HepG2 (cell line): ENCODE measurements at regions not wholly inside any gene's neighbourhood (a gene's known extent, or its start where the extent isn't known, plus 50 kb on each side); places are given as distances from the start of the nearest gene placed in this dataset.

Source experiments
- ATAC-seq: fragments of 200-7000 bp; cut with Tn5 transposase; 3 replicates; pipeline ENCODE4 v1.9.1; 2020; ENCODE audit warnings: mild to moderate bottlenecking, moderate library complexity
- BruUV-seq: library from RNA; stranded (reverse); fragments of 400-500 nt; replicated peaks from 2 replicates; lab custom pipeline; 2021; lab: Mats Ljungman, UMichigan
- CTCF ChIA-PET: fragments of 300-600 bp; formaldehyde crosslinking; extraction: SDS; loops from one replicate; lab custom pipeline; 2021; ENCODE audit warnings: low total read pairs, inconsistent platforms, low intra/inter-chr PET ratio; lab: Yijun Ruan, JAX
- POLR2A ChIA-PET: fragments of 350-600 bp; sonication (Branson Sonifier 250); formaldehyde crosslinking; loops from one replicate; lab custom pipeline; 2020; ENCODE audit warnings: antibody characterized with exemption, inconsistent platforms; lab: Yijun Ruan, JAX
- DNase-seq: peaks from one replicate; pipeline ENCODE4 v3.0.0-alpha.2; 2015; ENCODE audit warnings: low spot score
- FAIRE-seq: peaks from 3 replicates; lab custom pipeline; 2011; peaks lifted over from hg19 to GRCh38; lab: Jason Lieb, UNC
- H2AFZ ChIP-seq: one replicate; pipeline ENCODE4 v1.6.1; 2011; ENCODE audit warnings: low read length, inconsistent platforms
- H3K27ac ChIP-seq: fragments of 300-600 bp; 3 replicates; pipeline ENCODE4 v1.8.0; 2011; ENCODE audit warnings: mixed run types, mild to moderate bottlenecking, mixed read lengths, low read length, inconsistent platforms; ENCODE audit not compliant: insufficient read depth; ENCODE audit errors: extremely low read length
- H3K27me3 ChIP-seq, 2 experiments: fragments of 200-600 bp in 1 of 2; 2 replicates in 1 of 2; 3 replicates in 1 of 2; pipeline versions ENCODE4 v1.6.0 to v1.8.0; 2011; ENCODE audit warnings: low read length in 2 of 2, mild to moderate bottlenecking in 2 of 2, moderate library complexity in 2 of 2, inconsistent platforms in 1 of 2; ENCODE audit not compliant: insufficient read depth in 2 of 2, control insufficient read depth in 1 of 2
- H3K36me3 ChIP-seq, 2 experiments: fragments of 200-600 bp in 1 of 2; replicated peaks in 1 of 2; 2 replicates in 1 of 2; 3 replicates in 1 of 2; pipeline versions ENCODE4 v1.5.1 to v1.8.0; 2011; ENCODE audit warnings: low read length in 2 of 2, inconsistent platforms in 1 of 2; ENCODE audit not compliant: insufficient read depth in 2 of 2, control insufficient read depth in 1 of 2
- H3K4me1 ChIP-seq: 2 replicates; pipeline ENCODE4 v1.5.1; 2012; ENCODE audit warnings: low read length, inconsistent platforms; ENCODE audit not compliant: insufficient read depth
- H3K4me2 ChIP-seq: 2 replicates; pipeline ENCODE4 v1.6.0; 2011; ENCODE audit warnings: low read depth, low read length, inconsistent platforms
- H3K4me3 ChIP-seq, 3 experiments: fragments of 200-600 bp in 1 of 3; sonication (generic), shearing (Covaris generic) in 1 of 3; replicated peaks in 1 of 3; 2 replicates each; pipeline ENCODE4 v1.5.1; 2011 to 2016; ENCODE audit warnings: low read length in 3 of 3, inconsistent platforms in 2 of 3, low read depth in 2 of 3, mild to moderate bottlenecking in 2 of 3, control low read depth in 1 of 3, mixed read lengths in 1 of 3; ENCODE audit not compliant: insufficient read depth in 1 of 3
- H3K79me2 ChIP-seq: one replicate; pipeline ENCODE4 v1.6.1; 2011; ENCODE audit warnings: low read length, inconsistent platforms; ENCODE audit not compliant: insufficient read depth
- H3K9ac ChIP-seq: 2 replicates; pipeline ENCODE4 v1.6.0; 2011; ENCODE audit warnings: mild to moderate bottlenecking, low read depth, low read length, inconsistent platforms; ENCODE audit not compliant: insufficient read depth
- H3K9me3 ChIP-seq: 2 replicates; pipeline ENCODE4 v1.5.1; 2012; ENCODE audit warnings: mild to moderate bottlenecking, low read length
- H4K20me1 ChIP-seq: 2 replicates; pipeline ENCODE4 v1.6.0; 2011; ENCODE audit warnings: inconsistent platforms, mild to moderate bottlenecking, low read length, moderate library complexity; ENCODE audit not compliant: insufficient read depth
- ATF7-NPFF ChIP-seq: sonication (generic); formaldehyde crosslinking; IDR thresholded peaks from 2 replicates; pipeline ENCODE4 v1.8.1; 2023; ENCODE audit warnings: mild to moderate bottlenecking, low read depth, missing genetic modification reagents, moderate library complexity
- KDM5A ChIP-seq: fragments of 200-600 bp; sonication (generic); IDR thresholded peaks from 2 replicates; pipeline ENCODE4 v1.7.0; 2018; ENCODE audit warnings: antibody characterized with exemption, mild to moderate bottlenecking, low read length, borderline replicate concordance
- MAFK ChIP-seq, 2 experiments: IDR thresholded peaks in 1 of 2; conservative IDR thresholded peaks in 1 of 2; 2 replicates each; pipeline ENCODE4 v1.6.1; 2011; ENCODE audit warnings: improper control_type of control experiment in 2 of 2, low read length in 2 of 2
- MIXL1 ChIP-seq: IDR thresholded peaks from 2 replicates; pipeline ENCODE4 v1.6.1; 2016
- PHF8 ChIP-seq: sonication (generic); formaldehyde crosslinking; IDR thresholded peaks from 2 replicates; pipeline ENCODE4 v1.5.0; 2020; ENCODE audit warnings: missing genetic modification reagents
- PITX1 ChIP-seq: sonication (generic); formaldehyde crosslinking; IDR thresholded peaks from 2 replicates; pipeline ENCODE4 v1.5.1; 2020; ENCODE audit warnings: mild to moderate bottlenecking, missing genetic modification reagents
- SIX4 ChIP-seq: sonication (generic); formaldehyde crosslinking; IDR thresholded peaks from 2 replicates; pipeline ENCODE4 v1.4.0; 2020; ENCODE audit warnings: missing genetic modification reagents
- SRSF1 ChIP-seq: fragments of 200-400 bp; formaldehyde crosslinking; optimal IDR thresholded peaks from 2 replicates; pipeline ENCODE3; 2017; ENCODE audit warnings: mild to moderate bottlenecking, low read depth, low read length, moderate library complexity
- ZFP37 ChIP-seq: sonication (generic); formaldehyde crosslinking; IDR thresholded peaks from 2 replicates; pipeline ENCODE4 v1.4.0; 2020; ENCODE audit warnings: missing genetic modification reagents, borderline replicate concordance
- ZNF543 ChIP-seq: sonication (generic); formaldehyde crosslinking; IDR thresholded peaks from 2 replicates; pipeline ENCODE4 v1.4.0; 2020; ENCODE audit warnings: mild to moderate bottlenecking, missing genetic modification reagents
- ZNF576 ChIP-seq: sonication (generic); formaldehyde crosslinking; IDR thresholded peaks from 2 replicates; pipeline ENCODE4 v1.4.0; 2020; ENCODE audit warnings: mild to moderate bottlenecking, missing genetic modification reagents
- ZSCAN20 ChIP-seq: sonication (generic); formaldehyde crosslinking; IDR thresholded peaks from 2 replicates; pipeline ENCODE4 v1.4.0; 2020; ENCODE audit warnings: missing genetic modification reagents, mild to moderate bottlenecking, borderline replicate concordance
- ZSCAN25 ChIP-seq: sonication (generic); formaldehyde crosslinking; IDR thresholded peaks from 2 replicates; pipeline ENCODE4 v1.8.0; 2022; ENCODE audit warnings: mild to moderate bottlenecking, missing genetic modification reagents
- WGBS: methylation state at CpG from one replicate; pipeline ENCODE4 v1.1.6; 2017; ENCODE audit warnings: low lambda C conversion rate; 5-methylcytosine and 5-hydroxymethylcytosine counted together
- in situ Hi-C: cut with HindIII; loops from 2 replicates; pipeline ENCODE4 v1.10.0; 2017; ENCODE audit warnings: low pct_unique_long_range_greater_than_20kb; ENCODE audit not compliant: extremely low pct_ligation_motif_present
- intact Hi-C: fragments of 100-400 bp; cut with micrococcal nuclease; formaldehyde crosslinking; loops from one replicate; pipeline ENCODE4 v1.10.0; 2022; ENCODE audit not compliant: unreplicated experiment
- TF ChIP-seq, protein P1 (sequence below): sonication (generic); formaldehyde crosslinking; IDR thresholded peaks from 2 replicates; pipeline ENCODE4 v1.5.1; 2020; ENCODE audit warnings: mild to moderate bottlenecking, missing genetic modification reagents, borderline replicate concordance

GRCh38 chr5:36536616-36537005, 69.8 kb upstream of the SLC1A3 start:
- no TSS peak for BruUV-seq
- no peak for TF ChIP-seq PITX1 (CRISPR knock-in tag)
- TF ChIP-seq ZNF543 = no peak
- TF ChIP-seq KDM5A = no peak
- no peak for TF ChIP-seq ZSCAN20 (CRISPR knock-in tag)
- no peak for TF ChIP-seq ZSCAN25 (CRISPR knock-in tag)
- no peak for TF ChIP-seq ZNF576 (CRISPR knock-in tag)
- TF ChIP-seq SRSF1 = no peak
- no peak for TF ChIP-seq PHF8 (CRISPR knock-in tag)

DNA sequence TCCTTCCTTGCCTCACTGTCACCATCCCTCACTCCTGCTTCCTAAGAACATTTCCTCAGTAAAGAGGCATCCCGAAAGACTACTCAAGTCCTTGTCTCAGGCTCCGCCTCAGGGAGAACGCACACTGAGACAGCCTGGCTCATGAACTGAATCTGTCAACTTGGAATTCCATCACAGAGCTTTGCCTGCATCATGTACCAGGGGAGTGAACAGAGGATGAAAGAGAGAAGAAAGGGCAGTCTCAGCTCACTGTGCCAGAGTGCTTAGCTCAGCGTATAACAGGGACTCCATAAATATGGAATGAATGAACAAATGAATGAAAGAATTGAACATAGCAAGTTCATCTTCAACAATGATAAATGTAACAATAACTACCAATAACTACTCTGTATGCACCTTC, 68.7 kb upstream of the SLC1A3 start:
- POLR2A ChIA-PET = no interaction called here
- intact Hi-C loops (no loop called here), in situ Hi-C loops (no loop called here)
- Histone ChIP-seq H3K4me2 (no peak overlapping the region), H3K27me3 (no peaks in the 10 kb centered on the region; a peak in 1 of 5 replicates), H3K9me3 (no peaks in the 10 kb centered on the region), H3K27ac (no peak overlapping the region), H3K4me1 (no peaks in the 10 kb centered on the region), H2AFZ (no peak overlapping the region), H4K20me1 (no peaks in the 10 kb centered on the region), H3K79me2 (no peaks in the 10 kb centered on the region), H3K36me3 (no peaks in the 10 kb centered on the region), H3K9ac (no peak overlapping the region), H3K4me3 (no peak overlapping the region)
- TF ChIP-seq SIX4 (CRISPR knock-in tag) (no peak), ZFP37 (CRISPR knock-in tag) (no peak), MAFK (conservative IDR thresholded peaks at IDR 0.05 in 1 of 2, IDR thresholded peaks at IDR 0.05 in 1 of 2; ENCODE audit: low read length in 2 of 2) (peak; percentile 16 to 74; a peak in 2 of 4 replicates), ATF7-NPFF (CRISPR knock-in tag) (no peak), MIXL1 (CRISPR knock-in tag) (no peak)
- TF ChIP-seq, protein P1, sequence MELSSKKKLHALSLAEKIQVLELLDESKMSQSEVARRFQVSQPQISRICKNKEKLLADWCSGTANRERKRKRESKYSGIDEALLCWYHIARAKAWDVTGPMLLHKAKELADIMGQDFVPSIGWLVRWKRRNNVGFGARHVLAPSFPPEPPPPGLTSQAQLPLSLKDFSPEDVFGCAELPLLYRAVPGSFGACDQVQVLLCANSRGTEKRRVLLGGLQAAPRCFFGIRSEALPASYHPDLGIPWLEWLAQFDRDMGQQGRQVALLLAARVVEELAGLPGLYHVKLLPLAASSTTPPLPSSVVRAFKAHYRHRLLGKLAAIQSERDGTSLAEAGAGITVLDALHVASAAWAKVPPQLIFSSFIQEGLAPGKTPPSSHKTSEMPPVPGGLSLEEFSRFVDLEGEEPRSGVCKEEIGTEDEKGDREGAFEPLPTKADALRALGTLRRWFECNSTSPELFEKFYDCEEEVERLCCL = no peak
- BruUV-seq = no TSS peak
- no peak for FAIRE-seq
- no peak for ATAC-seq
- CTCF ChIA-PET = no interaction called here
- no peak for DNase-seq
- 69% methylated on average over 4 of the region's 4 CpGs for WGBS

More at GRCh38 chr5:36536616-36537005, 69.8 kb upstream of the SLC1A3 start:
- ATAC-seq (no peak), DNase-seq (no peak), FAIRE-seq (no peak)
- ChIA-PET CTCF (no interaction called here), POLR2A (no interaction called here)
- Histone ChIP-seq H3K36me3 (no peaks in the 10 kb centered on the region), H3K79me2 (no peaks in the 10 kb centered on the region), H4K20me1 (no peaks in the 10 kb centered on the region), H2AFZ (no peak overlapping the region), H3K4me3 (no peak overlapping the region), H3K27me3 (no peaks in the 10 kb centered on the region; a peak in 1 of 5 replicates), H3K27ac (no peak overlapping the region), H3K9ac (no peak overlapping the region), H3K4me2 (no peak overlapping the region), H3K9me3 (no peaks in the 10 kb centered on the region), H3K4me1 (no peaks in the 10 kb centered on the region)
- intact Hi-C loops = no loop called here
- in situ Hi-C loops = no loop called here
